Neuron (in vitro differentiated cells): ENCODE measurements at regions not wholly inside any gene's neighbourhood (a gene's known extent, or its start where the extent isn't known, plus 50 kb on each side); places are given as distances from the start of the nearest gene placed in this dataset.

Experiments used
- H2AFZ ChIP-seq: one replicate; pipeline ENCODE4 v1.6.1; 2013; ENCODE audit warnings: low read depth, mild to moderate bottlenecking, inconsistent platforms, low read length, moderate library complexity
- H3K27me3 ChIP-seq: one replicate; pipeline ENCODE4 v1.6.1; 2013; ENCODE audit warnings: low read length; ENCODE audit not compliant: insufficient read depth
- H3K36me3 ChIP-seq: one replicate; pipeline ENCODE4 v1.6.1; 2013; ENCODE audit warnings: low read length; ENCODE audit not compliant: insufficient read depth
- H3K4me1 ChIP-seq: one replicate; pipeline ENCODE4 v1.6.1; 2013; ENCODE audit warnings: low read length; ENCODE audit not compliant: insufficient read depth
- H3K4me3 ChIP-seq: 2 replicates; pipeline ENCODE4 v1.5.1; 2013; ENCODE audit warnings: mild to moderate bottlenecking, low read length, moderate library complexity
- H3K9me3 ChIP-seq: one replicate; pipeline ENCODE4 v1.6.1; 2013; ENCODE audit warnings: low read length

DNA sequence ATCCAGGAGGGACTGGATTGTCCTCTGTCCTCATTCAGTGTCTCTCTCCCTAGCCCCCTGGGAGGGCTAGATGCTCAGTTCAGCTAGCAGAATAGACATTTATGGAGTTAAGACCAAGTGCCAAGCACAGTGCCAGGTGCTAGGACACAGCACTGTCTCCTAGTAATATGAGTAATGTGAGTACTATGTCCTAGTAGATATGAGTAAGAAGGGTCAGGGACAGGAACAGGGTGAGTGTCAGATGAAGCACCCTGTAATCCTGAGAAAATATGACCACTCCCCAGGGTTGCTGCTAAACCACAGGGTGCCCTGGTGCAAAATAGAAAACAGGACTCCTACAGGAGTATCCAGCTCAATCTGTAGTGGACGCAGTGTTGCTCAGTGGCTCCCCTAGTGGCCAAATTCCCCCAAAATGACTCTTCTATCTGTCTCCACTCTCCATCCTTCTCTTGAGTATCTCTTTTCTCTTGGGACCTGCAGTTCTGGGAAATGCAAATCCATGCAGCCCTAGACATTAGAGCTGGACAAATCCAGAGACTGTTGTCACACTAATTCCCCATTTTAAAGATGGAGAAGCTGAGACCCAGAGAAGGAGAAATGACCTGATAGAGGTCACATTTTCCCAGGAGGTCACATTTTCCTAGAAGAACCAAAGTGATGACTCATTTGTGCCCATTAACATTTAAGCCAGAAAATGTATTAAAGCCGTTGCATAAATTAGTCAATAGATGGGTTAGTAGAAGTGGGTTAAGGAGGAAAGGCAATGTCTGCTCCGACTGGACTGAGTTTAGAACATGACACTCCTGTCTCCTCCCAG lies 214.3 kb downstream of the NXPE2 start:
- Histone ChIP-seq H3K27me3 (no peaks in the 10 kb centered on the region), H2AFZ (no peak overlapping the region), H3K4me3 (no peak overlapping the region), H3K9me3 (no peaks in the 10 kb centered on the region), H3K36me3 (no peaks in the 10 kb centered on the region), H3K4me1 (no peaks in the 10 kb centered on the region)

DNA sequence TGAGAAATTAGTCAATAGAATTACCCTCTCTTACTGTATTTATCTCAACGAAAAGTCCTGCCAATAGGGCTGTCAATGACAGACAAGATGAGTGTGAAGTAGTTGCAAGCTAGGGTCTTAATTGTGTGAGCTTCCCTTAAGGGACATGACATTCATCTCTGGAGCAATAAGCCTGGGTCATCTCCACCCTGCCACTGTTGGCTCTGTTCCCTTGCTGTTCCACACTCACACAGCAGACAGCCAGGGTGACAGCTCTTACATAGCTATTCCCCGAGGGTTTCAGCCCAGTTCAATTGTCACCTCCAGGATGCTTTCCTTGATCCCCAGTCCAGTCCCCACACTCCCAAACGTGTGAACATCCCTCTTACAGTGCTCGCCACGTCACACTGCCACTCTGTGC lies 215.0 kb downstream of the NXPE2 start:
- H3K4me3 ChIP-seq, result no peak overlapping the region
- no peaks in the 10 kb centered on the region for H3K4me1 ChIP-seq
- no peaks in the 10 kb centered on the region for H3K9me3 ChIP-seq
- no peaks in the 10 kb centered on the region for H3K27me3 ChIP-seq
- no peaks in the 10 kb centered on the region for H3K36me3 ChIP-seq
- H2AFZ ChIP-seq, result no peak overlapping the region

DNA sequence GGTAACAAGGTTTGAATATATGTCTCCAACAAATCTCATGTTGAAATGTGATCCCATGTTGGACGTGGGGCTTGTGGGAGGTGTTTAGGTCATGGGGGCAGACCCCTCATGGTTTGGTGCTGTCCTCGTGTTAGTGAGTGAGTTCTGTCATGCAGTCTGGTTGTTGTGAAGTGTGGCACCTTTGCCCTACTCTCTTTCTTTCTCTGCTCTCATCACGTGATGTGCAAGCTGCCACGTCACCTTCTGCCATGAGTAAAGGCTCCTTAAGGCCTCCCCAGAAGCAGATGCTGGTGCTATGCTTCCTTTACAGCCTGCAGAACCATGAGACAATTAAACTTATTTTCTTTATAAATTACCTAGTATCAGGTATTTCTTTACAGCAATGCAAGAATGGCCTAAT lies 218.3 kb downstream of the NXPE2 start:
- Histone ChIP-seq H3K9me3 (no peaks in the 10 kb centered on the region), H3K4me3 (no peak overlapping the region), H3K36me3 (no peaks in the 10 kb centered on the region), H2AFZ (no peak overlapping the region), H3K4me1 (no peaks in the 10 kb centered on the region), H3K27me3 (no peaks in the 10 kb centered on the region)

- H2AFZ ChIP-seq, result no peak overlapping the region
- H3K4me1 ChIP-seq, result no peaks in the 10 kb centered on the region
- H3K9me3 ChIP-seq, result no peaks in the 10 kb centered on the region
- H3K4me3 ChIP-seq, result no peak overlapping the region
- no peaks in the 10 kb centered on the region for H3K36me3 ChIP-seq
- no peaks in the 10 kb centered on the region for H3K27me3 ChIP-seq
These were observed 231.5 kb downstream of the NXPE2 start for GRCh38 chr11:114909866-114910265.

- Histone ChIP-seq H3K9me3 (no peaks in the 10 kb centered on the region), H3K27me3 (no peaks in the 10 kb centered on the region), H3K4me3 (no peak overlapping the region), H2AFZ (no peak overlapping the region), H3K4me1 (no peaks in the 10 kb centered on the region), H3K36me3 (no peaks in the 10 kb centered on the region)
These were observed 234.5 kb downstream of the NXPE2 start for GRCh38 chr11:114912826-114913225.

GRCh38 chr11:114914231-114915005 lies 236.1 kb downstream of the NXPE2 start:
- Histone ChIP-seq H2AFZ (no peak overlapping the region), H3K9me3 (no peaks in the 10 kb centered on the region), H3K4me3 (no peak overlapping the region), H3K36me3 (no peaks in the 10 kb centered on the region), H3K27me3 (no peaks in the 10 kb centered on the region), H3K4me1 (no peaks in the 10 kb centered on the region)

DNA sequence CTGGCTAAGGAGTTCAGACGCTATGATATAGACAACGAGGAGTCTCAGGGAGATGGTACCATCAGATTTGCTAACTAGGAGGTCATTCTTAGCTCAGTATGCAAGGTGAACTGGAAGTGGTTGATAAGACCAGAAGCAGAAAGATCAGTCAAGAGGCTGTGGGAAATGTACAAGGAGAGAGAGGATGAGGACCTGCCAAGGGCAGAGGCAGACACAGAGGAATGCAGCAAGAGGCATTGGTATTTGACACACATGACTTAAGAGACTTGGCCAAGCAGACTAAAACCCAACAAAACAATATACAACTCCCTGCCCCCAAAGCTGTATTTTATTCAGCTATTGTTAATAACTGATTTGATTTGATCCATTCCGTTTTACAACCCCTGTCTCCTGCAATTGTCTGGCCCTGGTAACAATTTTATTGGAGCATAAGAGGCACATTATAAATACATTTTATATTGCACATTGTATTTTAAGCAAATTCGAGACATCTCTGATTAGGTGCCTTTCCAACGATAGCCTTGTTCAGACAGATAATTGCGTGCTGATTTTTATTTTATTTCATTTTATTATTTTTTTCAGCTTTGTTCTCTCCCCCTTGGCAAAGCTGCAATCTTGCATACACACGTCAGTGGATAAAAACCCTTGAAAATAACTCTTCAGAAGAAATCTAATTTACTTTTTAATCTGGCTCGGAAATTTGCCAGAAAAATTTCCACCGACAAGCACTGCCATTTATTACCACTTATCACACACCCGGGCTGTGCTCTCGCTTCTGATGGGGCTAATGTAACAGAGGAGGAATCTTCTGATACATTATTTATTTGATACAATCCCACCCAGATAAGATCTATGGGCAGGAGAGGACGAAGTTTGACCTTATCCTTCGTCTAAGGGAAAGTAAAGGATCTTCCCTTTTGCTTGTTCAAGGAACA lies 237.8 kb downstream of the NXPE2 start:
- no peaks in the 10 kb centered on the region for H3K36me3 ChIP-seq
- no peak overlapping the region for H3K4me3 ChIP-seq
- no peaks in the 10 kb centered on the region for H3K27me3 ChIP-seq
- H3K9me3 ChIP-seq, result no peaks in the 10 kb centered on the region
- H2AFZ ChIP-seq, result no peak overlapping the region
- no peaks in the 10 kb centered on the region for H3K4me1 ChIP-seq

DNA sequence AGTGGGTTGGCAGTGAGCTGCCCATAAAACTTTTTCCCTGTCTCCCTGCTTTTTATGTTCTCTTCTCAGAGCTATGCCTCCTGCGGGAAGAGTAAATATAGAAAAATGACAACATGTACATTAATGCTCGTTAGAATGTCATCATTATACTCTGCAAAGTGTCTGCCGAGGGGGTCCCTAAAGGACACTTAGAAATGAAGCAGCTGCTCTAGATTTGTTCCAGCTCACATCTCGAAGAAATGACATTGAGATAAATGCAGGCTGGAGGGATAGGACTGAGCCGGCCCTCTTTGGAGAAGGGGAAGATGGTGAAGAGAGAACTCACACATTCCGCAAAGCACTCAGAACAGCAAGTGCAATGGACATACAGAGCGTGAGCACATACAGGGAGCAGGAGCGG lies 240.0 kb downstream of the NXPE2 start:
- no peaks in the 10 kb centered on the region for H3K36me3 ChIP-seq
- H3K27me3 ChIP-seq, result no peaks in the 10 kb centered on the region
- no peak overlapping the region for H2AFZ ChIP-seq
- H3K9me3 ChIP-seq, result no peaks in the 10 kb centered on the region
- no peaks in the 10 kb centered on the region for H3K4me1 ChIP-seq
- no peak overlapping the region for H3K4me3 ChIP-seq

- Histone ChIP-seq H3K27me3 (no peaks in the 10 kb centered on the region), H3K4me3 (no peak overlapping the region), H3K4me1 (no peaks in the 10 kb centered on the region), H2AFZ (no peak overlapping the region), H3K9me3 (no peaks in the 10 kb centered on the region), H3K36me3 (no peaks in the 10 kb centered on the region)
These were observed 243.4 kb downstream of the NXPE2 start for GRCh38 chr11:114921697-114922096.

DNA sequence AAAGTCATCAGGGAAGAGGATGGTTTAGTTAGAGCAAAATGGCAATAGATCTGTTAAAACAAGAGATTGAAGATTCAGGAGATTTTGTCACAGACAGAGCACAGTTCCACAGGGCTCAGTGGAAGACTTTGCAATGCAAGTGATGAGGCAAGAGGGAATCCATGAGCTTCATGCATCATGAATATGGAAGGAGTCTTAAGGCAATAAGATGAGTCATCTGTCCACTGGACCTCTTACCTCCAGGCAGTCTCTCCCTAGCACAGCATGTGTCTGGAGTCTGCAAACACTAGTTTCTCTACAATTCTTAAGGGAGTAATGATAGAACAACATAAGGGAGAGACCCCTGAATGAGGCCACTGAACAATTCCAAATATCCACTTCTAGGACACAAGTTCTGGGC lies 245.7 kb downstream of the NXPE2 start:
- no peaks in the 10 kb centered on the region for H3K9me3 ChIP-seq
- no peaks in the 10 kb centered on the region for H3K4me1 ChIP-seq
- no peak overlapping the region for H2AFZ ChIP-seq
- peaks cover 10% of the 10 kb centered on the region for H3K27me3 ChIP-seq
- H3K36me3 ChIP-seq, result no peaks in the 10 kb centered on the region
- H3K4me3 ChIP-seq, result no peak overlapping the region

DNA sequence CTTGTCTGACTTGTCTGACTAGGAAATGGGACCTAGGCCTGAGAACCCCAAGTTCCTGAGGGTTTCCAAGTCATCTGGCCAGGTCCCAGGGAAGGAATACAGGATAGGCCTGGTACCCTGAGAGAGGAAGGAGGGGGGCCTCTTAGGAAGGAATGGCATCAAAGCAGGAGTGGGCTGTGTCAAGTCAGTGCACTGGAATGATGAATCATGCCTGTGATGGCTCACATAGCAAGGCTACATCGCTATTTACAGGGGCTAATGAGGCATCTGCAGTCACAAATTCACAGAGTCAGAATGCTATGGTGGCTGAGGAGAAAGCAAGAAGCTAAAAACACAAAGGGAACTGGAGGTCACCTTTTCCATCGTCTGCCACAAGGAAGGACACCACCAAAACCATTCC lies 247.3 kb downstream of the NXPE2 start:
- no peaks in the 10 kb centered on the region for H3K9me3 ChIP-seq
- no peak overlapping the region for H2AFZ ChIP-seq
- H3K36me3 ChIP-seq, result no peaks in the 10 kb centered on the region
- peaks cover 10% of the 10 kb centered on the region for H3K27me3 ChIP-seq
- no peaks in the 10 kb centered on the region for H3K4me1 ChIP-seq
- H3K4me3 ChIP-seq, result no peak overlapping the region

GRCh38 chr11:114928260-114928870 lies 250.0 kb downstream of the NXPE2 start:
- Histone ChIP-seq H3K4me3 (no peak overlapping the region), H3K27me3 (peaks cover 10% of the 10 kb centered on the region), H3K4me1 (no peaks in the 10 kb centered on the region), H3K36me3 (no peaks in the 10 kb centered on the region), H3K9me3 (no peaks in the 10 kb centered on the region), H2AFZ (no peak overlapping the region)
